DMS114 treated with DMSO at 0.1 percent for 48 hours (cell line): ENCODE measurements at regions not wholly inside any gene's neighbourhood (a gene's known extent, or its start where the extent isn't known, plus 50 kb on each side); places are given as distances from the start of the nearest gene placed in this dataset.

Experiments
- DNase-seq: peaks from one replicate; lab custom pipeline; 2025; ENCODE audit not compliant: unreplicated experiment; lab: John Stamatoyannopoulos, UW

DNA sequence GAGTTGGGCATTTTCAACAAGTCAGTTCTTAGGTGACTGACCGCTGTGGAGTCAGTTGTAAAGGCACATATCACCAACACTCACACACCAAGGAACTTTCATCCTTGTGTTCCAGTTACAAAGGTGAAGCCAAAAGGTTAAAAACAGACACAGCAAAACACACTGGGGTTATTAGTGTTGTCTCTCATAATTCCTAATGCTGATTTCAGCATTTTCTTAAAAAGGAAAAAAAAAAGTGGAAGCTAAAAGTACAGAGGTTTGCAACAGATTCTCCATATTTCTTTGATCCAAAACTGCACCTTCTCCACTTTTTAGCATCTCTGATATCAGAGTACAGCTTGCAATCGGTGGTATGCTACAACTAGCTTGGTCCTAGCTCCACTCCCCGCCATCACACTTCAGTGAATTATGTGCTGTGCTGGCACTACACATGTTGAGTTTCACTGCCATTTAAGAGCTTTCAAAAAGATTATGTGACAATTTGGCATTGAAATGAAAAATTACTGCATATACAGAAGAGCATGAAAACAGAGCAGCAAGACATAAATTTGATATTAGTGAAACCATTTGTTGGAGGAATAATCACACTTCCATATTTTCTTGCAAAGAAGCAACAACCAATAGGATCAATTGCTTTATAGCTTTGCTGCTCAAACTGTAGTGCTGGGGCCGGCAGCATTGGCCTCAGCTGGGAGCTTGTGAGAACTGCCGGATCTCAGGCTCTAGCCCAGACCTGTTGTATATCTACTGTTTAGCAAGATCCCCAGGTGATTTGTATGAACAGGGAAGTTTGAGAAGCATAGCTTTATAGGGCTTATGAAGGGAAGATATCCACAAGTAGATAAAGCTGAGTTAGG, 62.3 kb upstream of the DAPL1 start:
- no peak for DNase-seq

GRCh38 chr2:158733430-158733755, 61.7 kb upstream of the DAPL1 start:
- DNase-seq, result no peak

- DNase-seq, result no peak
Observed at GRCh38 chr2:158734442-158734841, 60.7 kb upstream of the DAPL1 start.

DNA sequence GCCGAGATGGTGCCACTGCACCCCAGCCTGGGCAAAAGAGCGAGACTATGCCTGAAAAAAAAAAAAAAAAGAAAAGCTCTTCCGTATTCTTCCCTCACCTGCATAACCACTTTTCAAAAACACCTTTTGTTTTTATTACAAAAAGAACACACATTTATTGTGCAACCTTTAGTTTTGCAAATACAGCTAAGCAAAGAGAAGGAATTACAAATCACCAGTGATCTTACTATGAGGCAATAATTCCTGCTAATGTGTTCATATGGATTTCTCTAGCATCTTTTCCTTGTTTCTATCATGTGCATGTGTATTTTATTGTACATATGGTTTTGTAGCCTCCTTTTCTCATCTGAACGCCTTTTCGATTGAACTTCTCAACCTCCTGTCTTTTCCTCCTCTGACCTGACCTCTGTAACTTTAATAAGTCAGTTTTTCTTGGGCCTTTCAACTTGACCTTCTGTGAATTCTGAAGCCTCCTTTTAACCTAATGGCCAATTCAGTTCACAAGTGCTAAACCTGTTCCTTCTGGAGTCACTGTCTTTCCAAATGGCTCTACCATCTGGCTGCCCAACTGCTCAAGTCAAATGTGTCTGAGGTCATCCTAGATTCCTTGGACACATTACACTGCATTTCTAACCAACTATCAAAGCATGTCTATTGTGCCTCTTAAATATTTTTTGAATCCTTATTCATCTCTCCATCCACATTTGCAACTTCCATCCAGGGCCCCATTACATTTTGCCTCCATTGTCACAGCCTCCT, 59.1 kb upstream of the DAPL1 start:
- no peak for DNase-seq

- DNase-seq, result no peak
Observed at GRCh38 chr2:158738363-158738762, 56.8 kb upstream of the DAPL1 start.

DNA sequence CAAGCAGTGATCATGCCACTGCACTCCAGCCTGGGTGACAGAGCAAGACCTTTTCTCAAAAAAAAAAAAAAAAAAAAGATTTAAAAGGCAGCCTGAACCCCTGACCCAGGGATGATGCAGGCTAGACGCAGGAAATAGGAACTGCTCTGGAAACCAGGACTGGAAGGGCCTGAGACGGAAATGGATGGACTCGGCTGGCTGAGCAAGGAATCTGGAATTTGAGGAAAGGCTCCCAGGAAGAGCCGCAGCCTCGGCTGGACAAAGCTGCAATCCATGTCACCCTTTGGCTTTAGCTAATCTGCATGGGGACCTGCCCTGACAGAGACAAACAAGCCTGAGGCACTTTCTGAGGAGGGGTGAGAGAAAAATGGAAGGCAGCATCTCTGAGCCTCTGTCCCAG, 55.0 kb upstream of the DAPL1 start:
- no peak for DNase-seq

DNA sequence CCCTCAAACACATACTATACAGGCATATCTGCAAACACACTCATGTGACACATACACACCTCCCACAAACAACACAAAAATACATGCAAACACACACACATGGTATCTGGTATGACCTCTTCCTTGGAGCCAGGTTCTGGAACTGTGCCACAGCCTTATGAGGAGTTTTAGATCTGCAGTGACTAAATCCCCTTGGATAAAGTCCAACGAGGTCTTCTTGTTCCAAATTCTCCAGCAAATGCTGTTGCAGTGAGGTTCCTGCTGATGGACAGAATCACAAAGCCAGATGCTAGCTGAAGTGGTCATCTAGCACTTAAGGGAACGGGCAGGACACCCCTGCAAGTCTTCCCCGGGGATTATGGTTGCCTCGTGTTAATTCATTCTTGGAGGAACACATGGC, 54.5 kb upstream of the DAPL1 start:
- no peak for DNase-seq

DNA sequence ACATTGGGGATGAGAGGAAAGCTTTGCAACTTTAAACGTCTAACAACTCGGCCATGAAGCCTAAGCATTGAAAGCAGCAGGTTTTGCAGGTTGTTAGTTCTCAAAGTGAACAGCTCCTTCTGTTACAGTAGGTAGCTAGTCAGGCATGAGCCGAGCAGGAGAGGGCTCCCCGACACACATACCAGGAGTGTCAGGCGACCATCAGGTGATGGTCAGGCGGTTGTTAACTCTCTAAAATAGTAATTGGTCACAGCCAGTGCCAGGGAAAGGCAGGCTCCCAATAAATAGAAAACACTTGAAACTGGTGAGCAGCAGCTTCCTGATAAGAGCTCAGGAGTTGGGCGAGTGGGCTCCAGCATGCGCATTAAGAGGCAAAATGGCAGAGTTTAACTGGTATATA, 53.5 kb upstream of the DAPL1 start:
- no peak for DNase-seq

- no peak for DNase-seq
Observed at GRCh38 chr2:158742536-158742935, 52.6 kb upstream of the DAPL1 start.

- no peak for DNase-seq
Observed at GRCh38 chr2:158743466-158743865, 51.7 kb upstream of the DAPL1 start.

- DNase-seq, result no peak
Observed at GRCh38 chr2:158743879-158744278, 51.2 kb upstream of the DAPL1 start.

DNA sequence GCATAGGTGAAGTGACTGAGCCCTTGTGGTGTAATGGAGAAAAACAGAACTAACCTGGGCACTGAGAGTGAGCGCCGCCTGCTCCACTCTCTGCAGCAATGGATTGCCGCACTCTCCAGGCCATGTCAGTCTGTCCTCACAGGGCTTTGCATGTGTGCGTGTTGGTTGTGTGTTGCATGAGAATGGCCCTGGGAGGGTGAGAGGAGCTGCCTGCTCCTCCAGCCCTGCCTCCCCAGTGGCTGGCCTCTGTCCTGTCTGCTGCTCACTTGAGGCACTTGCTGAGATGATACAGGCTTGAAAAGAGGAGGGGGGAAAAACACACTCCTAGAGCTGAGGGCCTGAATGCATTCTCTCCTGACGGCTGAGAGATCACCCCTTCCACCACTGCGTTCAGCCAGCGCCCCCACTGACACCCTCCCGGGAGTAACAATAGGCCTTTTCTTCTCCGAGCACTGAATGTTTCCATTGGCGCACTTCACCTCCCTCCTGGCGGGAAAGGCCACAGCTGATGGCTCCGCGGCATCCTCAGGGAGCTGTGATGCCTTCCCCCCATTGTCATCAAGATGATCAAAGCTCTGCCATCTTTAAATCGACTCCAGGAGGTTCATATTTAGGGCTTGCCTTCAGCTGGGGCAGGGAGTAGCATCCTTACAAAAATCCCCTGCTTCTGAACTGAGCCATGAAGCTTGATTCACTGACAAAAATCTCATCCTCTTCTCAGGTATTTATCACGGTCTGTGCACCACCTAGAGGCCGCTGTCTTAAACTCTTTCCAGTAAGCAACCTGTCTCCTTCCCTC, 49.9 kb upstream of the DAPL1 start:
- DNase-seq, result peak; percentile 5
